Activated CD4-positive, alpha-beta T cell treated with anti-CD3 and anti-CD28 coated beads for 36 hours (primary cell): ENCODE measurements at regions not wholly inside any gene's neighbourhood (a gene's known extent, or its start where the extent isn't known, plus 50 kb on each side); places are given as distances from the start of the nearest gene placed in this dataset.

Experiments
- ATAC-seq: fragments of 200-7000 bp; cut with Tn5 transposase; one replicate; pipeline ENCODE4 v1.10.0; 2021; ENCODE audit warnings: mild to moderate bottlenecking, moderate library complexity
- CTCF ChIA-PET: fragments of 350-600 bp; sonication (Branson Sonifier 250); formaldehyde crosslinking; loops from one replicate; lab custom pipeline; 2021; ENCODE audit warnings: antibody characterized with exemption; lab: Charles Lee
- POLR2A ChIA-PET: fragments of 350-600 bp; sonication (Branson Sonifier 250); formaldehyde crosslinking; loops from one replicate; lab custom pipeline; 2021; ENCODE audit warnings: antibody characterized with exemption, inconsistent platforms; lab: Charles Lee
- DNase-seq: peaks from one replicate; pipeline ENCODE4 v3.0.0-alpha.2; 2020
- H3K27ac Mint-ChIP-seq: one replicate; pipeline ENCODE4 v1.8.0; 2021; ENCODE audit warnings: mixed read lengths
- H3K27me3 Mint-ChIP-seq: one replicate; pipeline ENCODE4 v1.8.0; 2021; ENCODE audit warnings: mixed read lengths
- H3K36me3 Mint-ChIP-seq: one replicate; pipeline ENCODE4 v1.8.0; 2021; ENCODE audit warnings: low read depth, mixed read lengths
- H3K4me1 Mint-ChIP-seq: one replicate; pipeline ENCODE4 v1.8.0; 2021; ENCODE audit warnings: mixed read lengths
- H3K4me3 Mint-ChIP-seq: one replicate; pipeline ENCODE4 v1.8.0; 2021; ENCODE audit warnings: mild to moderate bottlenecking, moderate library complexity, mixed read lengths
- H3K9me3 Mint-ChIP-seq: one replicate; pipeline ENCODE4 v1.8.0; 2021; ENCODE audit warnings: low read depth, mixed read lengths
- intact Hi-C, 2 experiments: fragments of 100-400 bp; cut with DNase I in 1 of 2; cut with micrococcal nuclease in 1 of 2; formaldehyde crosslinking; loops; one replicate each; pipeline versions ENCODE4 v1.14.2 to v1.15.1; 2022 to 2024; cut with DNase I, micrococcal nuclease

- no peaks in the 10 kb centered on the region for H3K36me3 Mint-ChIP-seq
- ChIA-PET CTCF (interaction anchor here (1.2 to 1.9 kb wide), 2 partner anchors 29 to 247 kb away, joined by 3 to 6 read pairs; no protein-coding TSS in a partner anchor), POLR2A (no interaction called here)
- DNase-seq (no peak), ATAC-seq (no peak)
- no peaks in the 10 kb centered on the region for H3K27me3 Mint-ChIP-seq
- no peaks in the 10 kb centered on the region for H3K9me3 Mint-ChIP-seq
- intact Hi-C loops = no loop called here
- H3K4me3 Mint-ChIP-seq = no peak overlapping the region
- no peak overlapping the region for H3K27ac Mint-ChIP-seq
- H3K4me1 Mint-ChIP-seq = peaks cover 15% of the 10 kb centered on the region
Measured at GRCh38 chr12:68406134-68406576, 74.0 kb upstream of the MDM1 start.

GRCh38 chr12:68406911-68407310 is 74.7 kb upstream of the MDM1 start:
- H3K9me3 Mint-ChIP-seq = no peaks in the 10 kb centered on the region
- H3K36me3 Mint-ChIP-seq = no peaks in the 10 kb centered on the region
- ChIA-PET POLR2A (interaction anchor here (0.5 to 1.0 kb wide), 3 partner anchors 33 to 545 kb away, joined by 3 to 8 read pairs (median 7); no protein-coding TSS in a partner anchor), CTCF (interaction anchor here (0.9 to 1.9 kb wide), 3 partner anchors 29 to 246 kb away, joined by 3 to 6 read pairs (median 4); no protein-coding TSS in a partner anchor)
- intact Hi-C loops = no loop called here
- H3K4me3 Mint-ChIP-seq = no peak overlapping the region
- ATAC-seq = no peak
- peaks cover 15% of the 10 kb centered on the region for H3K4me1 Mint-ChIP-seq
- no peaks in the 10 kb centered on the region for H3K27me3 Mint-ChIP-seq
- no peak for DNase-seq
- H3K27ac Mint-ChIP-seq = no peak overlapping the region

GRCh38 chr12:68410018-68410660 is 78.0 kb upstream of the MDM1 start:
- peaks cover 6% of the 10 kb centered on the region for H3K4me1 Mint-ChIP-seq
- ChIA-PET POLR2A (no interaction called here), CTCF (no interaction called here)
- H3K36me3 Mint-ChIP-seq = no peaks in the 10 kb centered on the region
- no peaks in the 10 kb centered on the region for H3K27me3 Mint-ChIP-seq
- H3K4me3 Mint-ChIP-seq = no peak overlapping the region
- ATAC-seq (no peak), DNase-seq (no peak)
- no peak overlapping the region for H3K27ac Mint-ChIP-seq
- intact Hi-C loops = no loop called here
- no peaks in the 10 kb centered on the region for H3K9me3 Mint-ChIP-seq

GRCh38 chr12:68411371-68411770 is 79.2 kb upstream of the MDM1 start:
- ChIA-PET POLR2A (no interaction called here), CTCF (interaction anchor here (1.2 kb wide), 1 partner anchor 53 kb away, joined by 3 read pairs; no protein-coding TSS in a partner anchor)
- no peak overlapping the region for H3K27ac Mint-ChIP-seq
- peaks cover 5% of the 10 kb centered on the region for H3K4me1 Mint-ChIP-seq
- H3K36me3 Mint-ChIP-seq = no peaks in the 10 kb centered on the region
- no peaks in the 10 kb centered on the region for H3K9me3 Mint-ChIP-seq
- intact Hi-C loops = no loop called here
- H3K27me3 Mint-ChIP-seq = no peaks in the 10 kb centered on the region
- ATAC-seq = no peak
- no peak overlapping the region for H3K4me3 Mint-ChIP-seq
- DNase-seq = no peak

- ATAC-seq (no peak), DNase-seq (no peak)
- no peaks in the 10 kb centered on the region for H3K9me3 Mint-ChIP-seq
- ChIA-PET CTCF (interaction anchor here (1.1 kb wide), 1 partner anchor 29 kb away, joined by 3 read pairs; no protein-coding TSS in a partner anchor), POLR2A (no interaction called here)
- intact Hi-C loops = no loop called here
- H3K4me3 Mint-ChIP-seq = no peak overlapping the region
- no peaks in the 10 kb centered on the region for H3K27me3 Mint-ChIP-seq
- H3K4me1 Mint-ChIP-seq = peaks cover 9% of the 10 kb centered on the region
- no peak overlapping the region for H3K27ac Mint-ChIP-seq
- no peaks in the 10 kb centered on the region for H3K36me3 Mint-ChIP-seq
Measured at GRCh38 chr12:68414988-68415387, 82.8 kb upstream of the MDM1 start.

GRCh38 chr12:68416350-68416749 is 84.2 kb upstream of the MDM1 start:
- Mint-ChIP-seq H3K36me3 (no peaks in the 10 kb centered on the region), H3K27ac (no peak overlapping the region), H3K4me3 (no peak overlapping the region), H3K4me1 (peaks cover 21% of the 10 kb centered on the region), H3K9me3 (no peaks in the 10 kb centered on the region), H3K27me3 (no peaks in the 10 kb centered on the region)
- ChIA-PET POLR2A (no interaction called here), CTCF (interaction anchor here (0.9 to 1.1 kb wide), 2 partner anchors 37 to 57 kb away, joined by 3 to 5 read pairs; no protein-coding TSS in a partner anchor)
- intact Hi-C loops = no loop called here
- ATAC-seq = no peak
- DNase-seq = no peak

GRCh38 chr12:68416826-68417225 is 84.7 kb upstream of the MDM1 start:
- intact Hi-C loops = no loop called here
- ChIA-PET CTCF (interaction anchor here (0.9 kb wide), 1 partner anchor 37 kb away, joined by 3 read pairs; no protein-coding TSS in a partner anchor), POLR2A (no interaction called here)
- Mint-ChIP-seq H3K27ac (no peak overlapping the region), H3K4me1 (peaks cover 21% of the 10 kb centered on the region), H3K9me3 (no peaks in the 10 kb centered on the region), H3K4me3 (no peak overlapping the region), H3K36me3 (no peaks in the 10 kb centered on the region), H3K27me3 (no peaks in the 10 kb centered on the region)
- DNase-seq = no peak
- ATAC-seq = no peak

GRCh38 chr12:68418137-68418460 is 85.9 kb upstream of the MDM1 start:
- ChIA-PET CTCF (no interaction called here), POLR2A (no interaction called here)
- H3K4me3 Mint-ChIP-seq = no peak overlapping the region
- H3K27me3 Mint-ChIP-seq = no peaks in the 10 kb centered on the region
- no peaks in the 10 kb centered on the region for H3K9me3 Mint-ChIP-seq
- intact Hi-C loops = no loop called here
- peaks cover 25% of the 10 kb centered on the region for H3K4me1 Mint-ChIP-seq
- no peaks in the 10 kb centered on the region for H3K36me3 Mint-ChIP-seq
- no peak overlapping the region for H3K27ac Mint-ChIP-seq
- DNase-seq (no peak), ATAC-seq (no peak)

- Mint-ChIP-seq H3K27me3 (no peaks in the 10 kb centered on the region), H3K36me3 (no peaks in the 10 kb centered on the region), H3K4me1 (peaks cover 25% of the 10 kb centered on the region), H3K9me3 (no peaks in the 10 kb centered on the region), H3K4me3 (no peak overlapping the region), H3K27ac (peak overlapping the region; percentile 63)
- ATAC-seq = peak; percentile 71
- POLR2A ChIA-PET = no interaction called here
- DNase-seq = peak; percentile 15
- intact Hi-C loops = no loop called here
- CTCF ChIA-PET = interaction anchor here (0.7 kb wide), 1 partner anchor 103 kb away, joined by 3 read pairs; no protein-coding TSS in a partner anchor
Measured at GRCh38 chr12:68420225-68421010, 88.3 kb upstream of the MDM1 start.

- Mint-ChIP-seq H3K4me3 (no peak overlapping the region), H3K9me3 (no peaks in the 10 kb centered on the region), H3K27ac (no peak overlapping the region), H3K36me3 (no peaks in the 10 kb centered on the region), H3K4me1 (peaks cover 25% of the 10 kb centered on the region), H3K27me3 (no peaks in the 10 kb centered on the region)
- intact Hi-C loops = no loop called here
- CTCF ChIA-PET = interaction anchor here (0.6 to 0.8 kb wide), 2 partner anchors 10 to 41 kb away, joined by 5 to 11 read pairs; no protein-coding TSS in a partner anchor
- POLR2A ChIA-PET = interaction anchor here (0.7 kb wide), 1 partner anchor 61 kb away, joined by 6 read pairs; no protein-coding TSS in a partner anchor
- DNase-seq = no peak
- ATAC-seq = no peak
Measured at GRCh38 chr12:68422159-68422558, 90.0 kb upstream of the MDM1 start.

GRCh38 chr12:68422956-68423574 is 90.9 kb upstream of the MDM1 start:
- no peaks in the 10 kb centered on the region for H3K27me3 Mint-ChIP-seq
- CTCF ChIA-PET = interaction anchor here (0.6 kb wide), 1 partner anchor 9 kb away, joined by 5 read pairs; no protein-coding TSS in a partner anchor
- no peak for DNase-seq
- H3K4me3 Mint-ChIP-seq = no peak overlapping the region
- POLR2A ChIA-PET = interaction anchor here (0.6 kb wide), 1 partner anchor 690 kb away, joined by 4 read pairs; no protein-coding TSS in a partner anchor
- no peaks in the 10 kb centered on the region for H3K36me3 Mint-ChIP-seq
- H3K27ac Mint-ChIP-seq = no peak overlapping the region
- no peak for ATAC-seq
- peaks cover 18% of the 10 kb centered on the region for H3K4me1 Mint-ChIP-seq
- no peaks in the 10 kb centered on the region for H3K9me3 Mint-ChIP-seq
- intact Hi-C loops = no loop called here
